Naive thymus-derived CD4-positive, alpha-beta T cell (primary cell): ENCODE measurements at regions not wholly inside any gene's neighbourhood (a gene's known extent, or its start where the extent isn't known, plus 50 kb on each side); places are given as distances from the start of the nearest gene placed in this dataset.

Experiments
- ATAC-seq: fragments of 150-1000 bp; cut with Tn5 transposase; 2 replicates; pipeline ENCODE4 v1.10.0; 2021; ENCODE audit warnings: mild to moderate bottlenecking, moderate library complexity
- CTCF ChIA-PET: fragments of 350-600 bp; sonication (Branson Sonifier 250); formaldehyde crosslinking; loops from one replicate; lab custom pipeline; 2021; ENCODE audit warnings: antibody characterized with exemption; lab: Charles Lee
- POLR2A ChIA-PET: fragments of 350-600 bp; sonication (Branson Sonifier 250); formaldehyde crosslinking; loops from one replicate; lab custom pipeline; 2021; ENCODE audit warnings: antibody characterized with exemption, inconsistent platforms; lab: Charles Lee
- DNase-seq, 9 donors: peaks; one replicate each; pipeline versions ENCODE4 v3.0.0 to v3.0.0-alpha.2; 2020 to 2022; ENCODE audit warnings: mixed read lengths in 1 of 9
- H3K27ac ChIP-seq: one replicate; pipeline ENCODE4 v1.7.0; 2013; ENCODE audit warnings: mild to moderate bottlenecking, low read depth, low read length, moderate library complexity
- H3K27me3 ChIP-seq, 2 donors: one replicate each; pipeline ENCODE4 v1.7.0; 2013; ENCODE audit warnings: low read length in 2 of 2, mild to moderate bottlenecking in 2 of 2, moderate library complexity in 2 of 2; ENCODE audit not compliant: control insufficient read depth in 2 of 2, insufficient read depth in 2 of 2
- H3K36me3 ChIP-seq, 3 experiments: 1 replicate in 2 of 3; 2 replicates in 1 of 3; pipeline ENCODE4 v1.7.0; 2013; ENCODE audit warnings: low read length in 3 of 3, mild to moderate bottlenecking in 3 of 3, moderate library complexity in 1 of 3; ENCODE audit not compliant: insufficient read depth in 3 of 3, control insufficient read depth in 2 of 3
- H3K4me1 ChIP-seq, 2 donors: one replicate each; pipeline ENCODE4 v1.7.0; 2013; ENCODE audit warnings: low read length in 2 of 2, mild to moderate bottlenecking in 2 of 2, moderate library complexity in 1 of 2; ENCODE audit not compliant: control insufficient read depth in 2 of 2, insufficient read depth in 2 of 2
- H3K4me3 ChIP-seq: 2 replicates; pipeline ENCODE4 v1.7.0; 2013; ENCODE audit warnings: mild to moderate bottlenecking, low read length
- H3K9me3 ChIP-seq, 3 experiments: 1 replicate in 2 of 3; 2 replicates in 1 of 3; pipeline ENCODE4 v1.7.0; 2013; ENCODE audit warnings: low read length in 3 of 3; ENCODE audit not compliant: control insufficient read depth in 2 of 3
- H3K27ac Mint-ChIP-seq, 9 donors: one replicate each; pipeline ENCODE4 v1.8.0; 2020 to 2022; ENCODE audit warnings: mixed read lengths in 9 of 9, mild to moderate bottlenecking in 8 of 9, moderate library complexity in 5 of 9, inconsistent platforms in 2 of 9
- H3K27me3 Mint-ChIP-seq, 5 donors: one replicate each; pipeline ENCODE4 v1.8.0; 2021 to 2022; ENCODE audit warnings: mixed read lengths in 5 of 5, mild to moderate bottlenecking in 1 of 5
- H3K36me3 Mint-ChIP-seq, 5 donors: one replicate each; pipeline ENCODE4 v1.8.0; 2020 to 2022; ENCODE audit warnings: mixed read lengths in 5 of 5, mild to moderate bottlenecking in 3 of 5, inconsistent platforms in 1 of 5
- H3K4me1 Mint-ChIP-seq, 7 donors: one replicate each; pipeline ENCODE4 v1.8.0; 2020 to 2022; ENCODE audit warnings: mixed read lengths in 7 of 7, mild to moderate bottlenecking in 3 of 7, inconsistent platforms in 1 of 7
- H3K4me3 Mint-ChIP-seq, 10 donors: one replicate each; pipeline ENCODE4 v1.8.0; 2020 to 2022; ENCODE audit warnings: mild to moderate bottlenecking in 10 of 10, mixed read lengths in 10 of 10, moderate library complexity in 6 of 10, inconsistent platforms in 2 of 10
- H3K9me3 Mint-ChIP-seq, 11 donors: one replicate each; pipeline ENCODE4 v1.8.0; 2020 to 2022; ENCODE audit warnings: mixed read lengths in 11 of 11, mild to moderate bottlenecking in 4 of 11, inconsistent platforms in 1 of 11, moderate library complexity in 1 of 11
- intact Hi-C, 2 donors: fragments of 100-400 bp; cut with micrococcal nuclease; formaldehyde crosslinking; loops; one replicate each; pipeline ENCODE4 v1.15.1; 2023

DNA sequence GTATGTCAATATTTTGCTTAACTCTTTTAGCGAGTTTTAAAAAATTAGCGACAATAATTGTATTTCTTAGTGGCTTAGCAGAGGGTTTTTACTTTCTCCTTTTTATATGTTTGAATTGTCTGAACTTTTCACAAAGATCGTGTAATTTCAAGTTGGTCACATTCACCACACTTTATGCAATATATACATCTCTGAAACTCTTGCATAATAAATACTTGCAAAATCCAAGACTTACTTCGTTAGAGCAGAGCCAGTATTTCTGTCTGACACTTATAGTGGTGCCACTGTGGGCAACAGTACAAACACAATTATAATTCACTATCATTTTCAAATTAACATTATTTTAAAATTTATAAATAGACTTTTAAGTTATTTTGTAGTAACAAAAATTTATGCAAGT is 62.0 kb downstream of the SUCNR1 start:
- no peaks in the 10 kb centered on the region for H3K36me3 Mint-ChIP-seq
- POLR2A ChIA-PET: no interaction called here
- H3K4me1 Mint-ChIP-seq: no peaks in the 10 kb centered on the region
- CTCF ChIA-PET: no interaction called here
- H3K4me3 ChIP-seq: no peak overlapping the region
- intact Hi-C loops: no loop called here
- peaks cover 0 to 22% (median 0%) of the 10 kb centered on the region in 5 donors for H3K27me3 Mint-ChIP-seq
- H3K36me3 ChIP-seq: no peaks in the 10 kb centered on the region
- no peaks in the 10 kb centered on the region for H3K9me3 Mint-ChIP-seq
- DNase-seq (no peak), ATAC-seq (no peak)
- no peak overlapping the region for H3K4me3 Mint-ChIP-seq
- H3K27ac Mint-ChIP-seq: no peak overlapping the region
- no peaks in the 10 kb centered on the region for H3K9me3 ChIP-seq
- H3K27me3 ChIP-seq: no peaks in the 10 kb centered on the region
- no peak overlapping the region for H3K27ac ChIP-seq
- no peaks in the 10 kb centered on the region for H3K4me1 ChIP-seq

DNA sequence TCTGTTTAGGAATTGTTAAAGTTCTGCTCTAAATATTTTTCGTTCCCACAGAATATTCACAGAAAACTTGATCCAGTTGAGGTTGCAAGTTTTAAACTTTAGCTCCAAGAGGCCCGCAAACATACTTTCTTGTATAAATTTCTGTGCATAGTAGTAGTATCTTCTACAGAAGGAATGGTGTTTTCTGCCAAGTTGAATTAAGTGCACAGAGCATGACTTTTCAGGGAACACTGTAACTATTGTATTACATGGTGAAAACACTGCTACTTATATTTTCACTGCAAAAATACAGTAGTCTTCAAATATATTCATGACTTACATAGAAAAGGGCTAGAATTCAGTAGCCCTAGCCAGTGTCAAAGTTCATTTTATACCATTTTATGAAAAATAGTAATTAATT is 67.0 kb downstream of the SUCNR1 start:
- H3K9me3 Mint-ChIP-seq: peaks cover 0 to under 1% (median 0%) of the 10 kb centered on the region in 11 donors
- no peak overlapping the region for H3K27ac Mint-ChIP-seq

DNA sequence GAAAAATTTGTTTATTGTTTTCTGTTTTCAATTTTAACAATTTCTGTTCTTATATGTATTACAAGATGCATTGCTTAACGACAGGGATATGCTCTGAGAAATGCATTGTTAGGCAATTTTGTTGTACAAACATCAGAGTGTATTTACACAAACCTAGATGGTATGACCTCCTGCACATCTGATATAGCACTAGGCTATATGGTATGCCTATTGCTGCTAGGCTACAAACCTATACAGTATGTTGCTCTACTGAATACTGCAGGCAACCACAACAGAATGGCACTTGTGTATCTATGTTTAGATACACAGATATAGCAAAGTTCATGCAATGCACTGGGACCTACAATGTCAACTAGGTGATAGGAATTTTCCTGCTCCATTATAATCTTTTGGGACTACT is 70.1 kb downstream of the SUCNR1 start:
- ATAC-seq: no peak
- Histone ChIP-seq H3K4me1 (no peaks in the 10 kb centered on the region), H3K27ac (no peak overlapping the region), H3K4me3 (no peak overlapping the region), H3K36me3 (no peaks in the 10 kb centered on the region), H3K9me3 (no peaks in the 10 kb centered on the region), H3K27me3 (no peaks in the 10 kb centered on the region)
- Mint-ChIP-seq H3K4me1 (no peaks in the 10 kb centered on the region), H3K36me3 (peaks cover 0 to 8% (median 0%) of the 10 kb centered on the region in 5 donors), H3K4me3 (no peak overlapping the region), H3K9me3 (peaks cover 0 to 13% (median 0%) of the 10 kb centered on the region in 11 donors), H3K27ac (no peak overlapping the region), H3K27me3 (peaks cover 5 to 41% (median 7%) of the 10 kb centered on the region in 5 donors)
- ChIA-PET POLR2A (no interaction called here), CTCF (no interaction called here)
- intact Hi-C loops: no loop called here
- DNase-seq: no peak

More for the DNA sequence above, 67.0 kb downstream of the SUCNR1 start:
- Histone ChIP-seq H3K27ac (no peak overlapping the region), H3K36me3 (no peaks in the 10 kb centered on the region), H3K9me3 (no peaks in the 10 kb centered on the region), H3K4me3 (no peak overlapping the region), H3K4me1 (no peaks in the 10 kb centered on the region), H3K27me3 (no peaks in the 10 kb centered on the region)
- Mint-ChIP-seq H3K4me1 (no peaks in the 10 kb centered on the region), H3K36me3 (no peaks in the 10 kb centered on the region), H3K27me3 (peaks cover 0 to 37% (median 0%) of the 10 kb centered on the region in 5 donors), H3K4me3 (no peak overlapping the region)
- no peak for DNase-seq
- ChIA-PET POLR2A (no interaction called here), CTCF (no interaction called here)
- intact Hi-C loops: no loop called here
- ATAC-seq: no peak

DNA sequence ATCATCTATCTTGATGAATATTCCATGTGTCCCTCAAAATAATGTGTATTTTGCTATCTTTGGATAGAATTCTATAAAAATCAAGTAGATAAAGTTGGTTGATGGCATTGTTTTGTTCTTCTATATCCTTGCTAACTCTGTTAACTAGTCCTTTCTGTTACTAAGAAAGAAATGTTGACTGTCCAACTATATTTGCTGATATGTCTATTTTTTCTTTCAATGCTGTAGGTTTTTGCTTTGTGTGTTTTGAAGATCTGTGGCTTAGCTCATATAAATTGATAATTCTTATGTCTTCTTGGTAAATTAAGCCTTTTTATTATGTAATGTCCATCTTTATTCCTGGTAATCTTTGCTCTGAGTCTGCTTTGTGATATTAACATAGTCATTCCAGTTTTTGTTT is 70.9 kb downstream of the SUCNR1 start:
- CTCF ChIA-PET: no interaction called here
- Histone ChIP-seq H3K27ac (no peak overlapping the region), H3K36me3 (no peaks in the 10 kb centered on the region), H3K4me3 (no peak overlapping the region), H3K27me3 (no peaks in the 10 kb centered on the region), H3K4me1 (no peaks in the 10 kb centered on the region), H3K9me3 (no peaks in the 10 kb centered on the region)
- Mint-ChIP-seq H3K27ac (no peak overlapping the region), H3K4me1 (no peaks in the 10 kb centered on the region), H3K9me3 (peaks cover 0 to 13% (median 0%) of the 10 kb centered on the region in 11 donors), H3K4me3 (no peak overlapping the region), H3K36me3 (peaks cover 0 to 9% (median 0%) of the 10 kb centered on the region in 5 donors), H3K27me3 (peaks cover 5 to 38% (median 8%) of the 10 kb centered on the region in 5 donors)
- DNase-seq (no peak), ATAC-seq (no peak)
- intact Hi-C loops: no loop called here
- POLR2A ChIA-PET: no interaction called here

DNA sequence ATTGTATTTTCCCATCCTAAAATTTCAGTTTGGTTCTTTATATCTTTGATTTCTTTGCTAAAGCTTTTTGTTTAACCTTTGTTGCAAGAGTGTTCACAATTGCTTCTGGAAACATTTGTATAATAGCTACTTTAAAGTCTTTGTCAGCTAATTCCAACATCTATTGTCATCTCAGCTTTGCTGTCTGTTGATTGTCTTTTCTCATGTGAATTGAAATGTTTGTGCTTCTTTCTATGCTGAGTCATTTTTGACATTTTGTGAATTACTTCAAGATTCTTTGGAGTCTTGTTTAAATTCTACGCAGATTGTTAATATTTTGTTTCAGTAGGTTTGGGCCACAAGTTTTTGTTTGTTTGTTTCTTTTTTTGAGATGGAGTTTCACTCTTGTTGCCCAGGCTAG is 73.2 kb downstream of the SUCNR1 start:
- no peaks in the 10 kb centered on the region for H3K9me3 ChIP-seq
- no peaks in the 10 kb centered on the region for H3K27me3 ChIP-seq
- no peaks in the 10 kb centered on the region for H3K4me1 Mint-ChIP-seq
- peaks cover 5 to 46% (median 15%) of the 10 kb centered on the region in 5 donors for H3K27me3 Mint-ChIP-seq
- H3K36me3 Mint-ChIP-seq: peaks cover 0 to 13% (median 0%) of the 10 kb centered on the region in 5 donors
- no peaks in the 10 kb centered on the region for H3K36me3 ChIP-seq
- no peak overlapping the region for H3K27ac ChIP-seq
- DNase-seq: no peak
- ATAC-seq: no peak
- ChIA-PET POLR2A (no interaction called here), CTCF (interaction anchor here (1.3 kb wide), 1 partner anchor 11 kb away, joined by 3 read pairs; no protein-coding TSS in a partner anchor)
- intact Hi-C loops: no loop called here
- H3K9me3 Mint-ChIP-seq: peaks cover 0 to 13% (median 0%) of the 10 kb centered on the region in 11 donors
- no peak overlapping the region for H3K4me3 ChIP-seq
- no peaks in the 10 kb centered on the region for H3K4me1 ChIP-seq
- H3K4me3 Mint-ChIP-seq: no peak overlapping the region
- H3K27ac Mint-ChIP-seq: no peak overlapping the region

DNA sequence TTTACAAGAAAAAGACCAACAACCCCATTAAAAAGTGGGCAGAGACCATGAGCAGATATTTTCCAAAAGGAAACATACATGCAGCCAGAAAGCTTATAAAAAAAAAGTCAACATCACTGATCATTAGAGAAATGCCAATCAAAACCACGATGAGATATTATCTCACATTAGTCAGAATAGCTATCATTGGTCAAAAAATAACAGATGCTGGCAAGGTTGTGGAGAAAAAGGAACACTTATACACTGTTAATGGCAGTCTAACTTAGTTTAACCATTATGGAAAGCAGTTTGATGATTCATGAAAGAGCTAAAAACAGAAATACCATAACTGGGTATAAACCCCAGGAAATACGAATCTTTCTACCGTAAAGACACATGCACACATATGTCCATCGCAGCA is 76.3 kb downstream of the SUCNR1 start:
- intact Hi-C loops: no loop called here
- no peaks in the 10 kb centered on the region for H3K4me1 Mint-ChIP-seq
- no peaks in the 10 kb centered on the region for H3K9me3 ChIP-seq
- no peak overlapping the region for H3K27ac ChIP-seq
- peaks cover 5 to 43% (median 15%) of the 10 kb centered on the region in 5 donors for H3K27me3 Mint-ChIP-seq
- ChIA-PET CTCF (no interaction called here), POLR2A (no interaction called here)
- no peak for ATAC-seq
- peaks cover 0 to 13% (median 0%) of the 10 kb centered on the region in 5 donors for H3K36me3 Mint-ChIP-seq
- H3K36me3 ChIP-seq: no peaks in the 10 kb centered on the region
- H3K27ac Mint-ChIP-seq: no peak overlapping the region
- no peaks in the 10 kb centered on the region for H3K4me1 ChIP-seq
- H3K9me3 Mint-ChIP-seq: peaks cover 0 to 13% (median 0%) of the 10 kb centered on the region in 11 donors
- H3K4me3 Mint-ChIP-seq: no peak overlapping the region
- no peaks in the 10 kb centered on the region for H3K27me3 ChIP-seq
- no peak overlapping the region for H3K4me3 ChIP-seq
- no peak for DNase-seq

DNA sequence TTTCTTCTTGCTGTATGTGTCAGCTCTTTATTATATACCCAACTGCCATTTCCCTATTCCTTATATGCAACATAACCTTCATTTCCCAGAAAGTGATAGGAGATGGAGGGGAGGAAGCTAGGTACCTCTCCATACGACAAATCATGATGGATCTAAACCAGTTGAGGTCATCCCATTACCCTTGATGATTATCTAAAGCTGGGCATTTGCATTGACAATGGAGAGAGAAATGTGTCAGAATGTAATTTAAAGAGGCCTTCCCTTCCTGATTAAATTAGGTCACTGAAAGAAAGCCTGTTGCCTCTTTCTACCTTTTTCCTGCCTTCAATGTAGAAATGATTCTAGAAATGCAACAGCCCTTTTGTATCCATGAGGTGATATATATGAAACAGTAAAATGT is 81.9 kb downstream of the SUCNR1 start:
- ChIA-PET POLR2A (no interaction called here), CTCF (no interaction called here)
- Histone ChIP-seq H3K27me3 (no peaks in the 10 kb centered on the region), H3K27ac (no peak overlapping the region), H3K9me3 (no peaks in the 10 kb centered on the region), H3K36me3 (no peaks in the 10 kb centered on the region), H3K4me1 (no peaks in the 10 kb centered on the region), H3K4me3 (no peak overlapping the region)
- H3K9me3 Mint-ChIP-seq: no peaks in the 10 kb centered on the region
- H3K4me1 Mint-ChIP-seq: no peaks in the 10 kb centered on the region
- no peaks in the 10 kb centered on the region for H3K36me3 Mint-ChIP-seq
- DNase-seq (no peak), ATAC-seq (no peak)
- no peak overlapping the region for H3K27ac Mint-ChIP-seq
- no peak overlapping the region for H3K4me3 Mint-ChIP-seq
- H3K27me3 Mint-ChIP-seq: peaks cover 0 to 24% (median 6%) of the 10 kb centered on the region in 5 donors
- intact Hi-C loops: no loop called here
